CD4-positive, alpha-beta T cell (primary cell): ENCODE measurements at regions not wholly inside any gene's neighbourhood (a gene's known extent, or its start where the extent isn't known, plus 50 kb on each side); places are given as distances from the start of the nearest gene placed in this dataset.

Experiments
- ATAC-seq: fragments of 200-7000 bp; cut with Tn5 transposase; one replicate; pipeline ENCODE4 v1.10.0; 2022; ENCODE audit warnings: mild to moderate bottlenecking; ENCODE audit not compliant: poor library complexity
- CTCF ChIA-PET: fragments of 350-600 bp; sonication (Branson Sonifier 250); formaldehyde crosslinking; loops from one replicate; lab custom pipeline; 2021; ENCODE audit warnings: antibody characterized with exemption, inconsistent platforms; lab: Charles Lee
- POLR2A ChIA-PET: fragments of 350-600 bp; sonication (Branson Sonifier 250); formaldehyde crosslinking; loops from one replicate; lab custom pipeline; 2021; ENCODE audit warnings: antibody characterized with exemption, inconsistent platforms; lab: Charles Lee
- DNase-seq, 14 experiments: peaks; one replicate each; pipeline ENCODE4 v3.0.0-alpha.2; 2013 to 2020; ENCODE audit warnings: mixed read lengths in 2 of 14
- H3K27ac ChIP-seq, 2 donors: one replicate each; pipeline versions ENCODE4 v1.5.1 to v1.7.0; 2013; ENCODE audit warnings: low read length in 2 of 2, low read depth in 1 of 2, mild to moderate bottlenecking in 1 of 2
- H3K27me3 ChIP-seq, 2 experiments: 1 replicate in 1 of 2; 2 replicates in 1 of 2; pipeline versions ENCODE4 v1.6.1 to v1.7.0; 2013; ENCODE audit warnings: low read length in 2 of 2, control low read depth in 1 of 2, mild to moderate bottlenecking in 1 of 2, moderate library complexity in 1 of 2; ENCODE audit not compliant: insufficient read depth in 2 of 2, control insufficient read depth in 1 of 2
- H3K36me3 ChIP-seq: one replicate; pipeline ENCODE4 v1.6.1; 2013; ENCODE audit warnings: low read length, control low read depth; ENCODE audit not compliant: insufficient read depth
- H3K4me1 ChIP-seq: one replicate; pipeline ENCODE4 v1.6.1; 2013; ENCODE audit warnings: low read length, control low read depth; ENCODE audit not compliant: insufficient read depth
- H3K4me3 ChIP-seq: one replicate; pipeline ENCODE4 v1.5.1; 2013; ENCODE audit warnings: mild to moderate bottlenecking, low read length, moderate library complexity
- H3K9me3 ChIP-seq, 2 experiments: 1 replicate in 1 of 2; 2 replicates in 1 of 2; pipeline versions ENCODE4 v1.6.1 to v1.7.0; 2013; ENCODE audit warnings: low read length in 2 of 2, mild to moderate bottlenecking in 2 of 2, control low read depth in 1 of 2, moderate library complexity in 1 of 2; ENCODE audit not compliant: control insufficient read depth in 1 of 2, insufficient read depth in 1 of 2
- H3K27ac Mint-ChIP-seq: one replicate; pipeline ENCODE4 v1.8.0; 2020; ENCODE audit warnings: mixed read lengths
- H3K27me3 Mint-ChIP-seq: one replicate; pipeline ENCODE4 v1.8.0; 2021; ENCODE audit warnings: mixed read lengths
- H3K36me3 Mint-ChIP-seq: one replicate; pipeline ENCODE4 v1.8.0; 2021; ENCODE audit warnings: low read depth, mixed read lengths
- H3K4me1 Mint-ChIP-seq: one replicate; pipeline ENCODE4 v1.8.0; 2021; ENCODE audit warnings: low read depth, mixed read lengths
- H3K4me3 Mint-ChIP-seq: one replicate; pipeline ENCODE4 v1.8.0; 2020; ENCODE audit warnings: mild to moderate bottlenecking, mixed read lengths
- H3K9me3 Mint-ChIP-seq: one replicate; pipeline ENCODE4 v1.8.0; 2020; ENCODE audit warnings: mixed read lengths
- intact Hi-C, 2 experiments: fragments of 100-400 bp; cut with DNase I in 1 of 2; cut with micrococcal nuclease in 1 of 2; formaldehyde crosslinking; loops; one replicate each; pipeline versions ENCODE4 v1.15.1 to v1.9.0; 2023 to 2025; cut with DNase I, micrococcal nuclease
- TF ChIP-seq, protein P1 (sequence below): fragments of 200-600 bp; IDR thresholded peaks from one replicate; pipeline ENCODE4 v1.8.0; 2022; ENCODE audit warnings: antibody characterized with exemption, mild to moderate bottlenecking

GRCh38 chr20:12044969-12045368 lies 127.3 kb downstream of the BTBD3 start:
- Mint-ChIP-seq H3K36me3 (no peaks in the 10 kb centered on the region), H3K4me3 (no peak overlapping the region), H3K27me3 (no peaks in the 10 kb centered on the region), H3K9me3 (no peaks in the 10 kb centered on the region), H3K4me1 (no peaks in the 10 kb centered on the region), H3K27ac (no peak overlapping the region)
- ChIA-PET CTCF (no interaction called here), POLR2A (no interaction called here)
- H3K27me3 ChIP-seq: no peaks in the 10 kb centered on the region
- H3K9me3 ChIP-seq: no peaks in the 10 kb centered on the region
- no peaks in the 10 kb centered on the region for H3K36me3 ChIP-seq
- ATAC-seq (no peak), DNase-seq (no peak)
- TF ChIP-seq, protein P1, sequence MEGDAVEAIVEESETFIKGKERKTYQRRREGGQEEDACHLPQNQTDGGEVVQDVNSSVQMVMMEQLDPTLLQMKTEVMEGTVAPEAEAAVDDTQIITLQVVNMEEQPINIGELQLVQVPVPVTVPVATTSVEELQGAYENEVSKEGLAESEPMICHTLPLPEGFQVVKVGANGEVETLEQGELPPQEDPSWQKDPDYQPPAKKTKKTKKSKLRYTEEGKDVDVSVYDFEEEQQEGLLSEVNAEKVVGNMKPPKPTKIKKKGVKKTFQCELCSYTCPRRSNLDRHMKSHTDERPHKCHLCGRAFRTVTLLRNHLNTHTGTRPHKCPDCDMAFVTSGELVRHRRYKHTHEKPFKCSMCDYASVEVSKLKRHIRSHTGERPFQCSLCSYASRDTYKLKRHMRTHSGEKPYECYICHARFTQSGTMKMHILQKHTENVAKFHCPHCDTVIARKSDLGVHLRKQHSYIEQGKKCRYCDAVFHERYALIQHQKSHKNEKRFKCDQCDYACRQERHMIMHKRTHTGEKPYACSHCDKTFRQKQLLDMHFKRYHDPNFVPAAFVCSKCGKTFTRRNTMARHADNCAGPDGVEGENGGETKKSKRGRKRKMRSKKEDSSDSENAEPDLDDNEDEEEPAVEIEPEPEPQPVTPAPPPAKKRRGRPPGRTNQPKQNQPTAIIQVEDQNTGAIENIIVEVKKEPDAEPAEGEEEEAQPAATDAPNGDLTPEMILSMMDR: no peak
- no peak overlapping the region for H3K4me3 ChIP-seq
- intact Hi-C loops: no loop called here
- H3K27ac ChIP-seq: no peak overlapping the region
- no peaks in the 10 kb centered on the region for H3K4me1 ChIP-seq

GRCh38 chr20:12047838-12048432 lies 130.2 kb downstream of the BTBD3 start:
- POLR2A ChIA-PET: no interaction called here
- ATAC-seq (no peak), DNase-seq (no peak)
- Histone ChIP-seq H3K4me1 (no peaks in the 10 kb centered on the region), H3K27ac (no peak overlapping the region), H3K27me3 (no peaks in the 10 kb centered on the region), H3K9me3 (peaks cover 0 to under 1% of the 10 kb centered on the region in 2 experiments), H3K36me3 (no peaks in the 10 kb centered on the region), H3K4me3 (no peak overlapping the region)
- Mint-ChIP-seq H3K27me3 (no peaks in the 10 kb centered on the region), H3K4me1 (no peaks in the 10 kb centered on the region), H3K36me3 (no peaks in the 10 kb centered on the region), H3K9me3 (no peaks in the 10 kb centered on the region), H3K27ac (no peak overlapping the region), H3K4me3 (no peak overlapping the region)
- TF ChIP-seq, protein P1: no peak
- CTCF ChIA-PET: no interaction called here
- intact Hi-C loops: no loop called here

DNA sequence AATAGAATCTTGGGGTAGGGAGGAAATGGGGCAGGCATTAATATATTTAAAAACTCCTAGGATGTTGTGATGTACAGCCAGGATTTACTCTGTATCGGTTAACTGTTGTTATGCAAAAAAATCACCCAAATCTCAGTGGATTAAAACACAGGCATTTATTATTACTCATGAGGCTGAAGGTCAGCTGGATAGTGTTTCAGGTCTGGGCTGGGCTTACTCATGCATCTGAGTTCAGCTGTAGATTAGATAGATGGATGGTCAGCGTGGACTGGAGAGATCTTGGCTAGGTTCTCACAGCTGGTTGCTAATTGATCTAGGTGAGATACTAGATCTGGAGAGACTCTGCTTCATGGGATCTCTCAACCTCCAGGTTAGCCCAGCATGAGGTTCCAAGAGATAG lies 131.4 kb downstream of the BTBD3 start:
- Mint-ChIP-seq H3K27me3 (no peaks in the 10 kb centered on the region), H3K9me3 (no peaks in the 10 kb centered on the region), H3K36me3 (no peaks in the 10 kb centered on the region), H3K4me3 (no peak overlapping the region), H3K27ac (no peak overlapping the region), H3K4me1 (no peaks in the 10 kb centered on the region)
- TF ChIP-seq, protein P1: no peak
- H3K4me1 ChIP-seq: no peaks in the 10 kb centered on the region
- ChIA-PET POLR2A (no interaction called here), CTCF (no interaction called here)
- H3K9me3 ChIP-seq: peaks cover 0 to 8% of the 10 kb centered on the region in 2 experiments
- no peaks in the 10 kb centered on the region for H3K27me3 ChIP-seq
- no peaks in the 10 kb centered on the region for H3K36me3 ChIP-seq
- H3K27ac ChIP-seq: no peak overlapping the region
- DNase-seq (no peak), ATAC-seq (no peak)
- no peak overlapping the region for H3K4me3 ChIP-seq
- intact Hi-C loops: no loop called here
